ENCODE measurements at regions not wholly inside any gene's neighbourhood (a gene's known extent, or its start where the extent isn't known, plus 50 kb on each side); places are given as distances from the start of the nearest gene placed in this dataset.

DNA sequence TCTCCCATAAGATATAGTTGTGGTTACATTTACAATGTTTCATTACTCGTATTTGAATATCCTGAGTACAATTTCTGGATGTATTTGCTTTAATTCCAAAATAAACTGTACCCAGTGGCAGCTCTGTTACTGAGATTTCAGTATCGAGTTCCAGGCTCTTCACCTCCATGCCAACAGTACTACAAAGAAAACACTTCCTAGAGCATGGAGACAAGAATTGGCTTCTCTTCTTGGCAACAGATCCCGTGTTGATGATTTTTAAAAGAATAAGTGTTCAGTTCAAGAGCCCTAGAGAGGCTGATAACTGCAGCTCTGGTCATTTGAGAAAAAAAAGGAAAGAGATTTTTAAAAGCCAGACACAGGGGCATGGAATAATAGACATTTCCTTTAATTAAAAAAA, 302.8 kb downstream of the EFNB2 start:
- Histone ChIP-seq H3K36me3 (no peaks in the 10 kb centered on the region), H3K9me3 (no peaks in the 10 kb centered on the region), H3K4me3 (no peak overlapping the region), H3K4me1 (no peaks in the 10 kb centered on the region), H3K27ac (no peak overlapping the region), H3K27me3 (no peaks in the 10 kb centered on the region)
- TF ChIP-seq EP300 (IDR thresholded peaks at IDR 0.05) (no peak), POLR2AphosphoS5 (IDR thresholded peaks at IDR 0.05) (no peak), POLR2A (IDR thresholded peaks at IDR 0.05) (no peak)
- TF ChIP-seq, protein P1, sequence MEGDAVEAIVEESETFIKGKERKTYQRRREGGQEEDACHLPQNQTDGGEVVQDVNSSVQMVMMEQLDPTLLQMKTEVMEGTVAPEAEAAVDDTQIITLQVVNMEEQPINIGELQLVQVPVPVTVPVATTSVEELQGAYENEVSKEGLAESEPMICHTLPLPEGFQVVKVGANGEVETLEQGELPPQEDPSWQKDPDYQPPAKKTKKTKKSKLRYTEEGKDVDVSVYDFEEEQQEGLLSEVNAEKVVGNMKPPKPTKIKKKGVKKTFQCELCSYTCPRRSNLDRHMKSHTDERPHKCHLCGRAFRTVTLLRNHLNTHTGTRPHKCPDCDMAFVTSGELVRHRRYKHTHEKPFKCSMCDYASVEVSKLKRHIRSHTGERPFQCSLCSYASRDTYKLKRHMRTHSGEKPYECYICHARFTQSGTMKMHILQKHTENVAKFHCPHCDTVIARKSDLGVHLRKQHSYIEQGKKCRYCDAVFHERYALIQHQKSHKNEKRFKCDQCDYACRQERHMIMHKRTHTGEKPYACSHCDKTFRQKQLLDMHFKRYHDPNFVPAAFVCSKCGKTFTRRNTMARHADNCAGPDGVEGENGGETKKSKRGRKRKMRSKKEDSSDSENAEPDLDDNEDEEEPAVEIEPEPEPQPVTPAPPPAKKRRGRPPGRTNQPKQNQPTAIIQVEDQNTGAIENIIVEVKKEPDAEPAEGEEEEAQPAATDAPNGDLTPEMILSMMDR (IDR thresholded peaks at IDR 0.05): no peak
- 27 to 58% methylated on average over 3 of the region's 3 CpGs for WGBS, 2 donors (ENCODE audit: low coverage in 1 of 2)
- no peak for ATAC-seq

DNA sequence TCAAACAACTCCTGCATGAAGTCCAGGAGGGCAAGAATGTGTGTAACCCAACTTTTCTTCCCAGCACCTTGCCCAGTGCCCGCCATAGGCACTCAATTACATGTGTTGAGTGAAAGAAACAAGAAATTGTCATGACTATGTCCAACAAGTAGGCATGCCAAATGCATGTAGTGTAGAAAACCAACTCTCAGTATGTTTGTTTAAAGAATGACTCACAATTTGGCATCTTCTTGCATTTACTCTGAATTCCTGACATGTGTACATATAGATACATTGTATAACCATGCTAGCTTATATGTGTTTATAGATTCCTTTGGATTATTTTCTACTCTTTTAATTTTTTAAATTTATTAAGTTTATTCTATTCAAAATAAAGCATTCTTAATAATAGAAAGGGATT, 305.0 kb downstream of the EFNB2 start:
- Histone ChIP-seq H3K27ac (no peak overlapping the region), H3K36me3 (no peaks in the 10 kb centered on the region), H3K4me3 (no peak overlapping the region), H3K27me3 (no peaks in the 10 kb centered on the region), H3K4me1 (no peaks in the 10 kb centered on the region), H3K9me3 (no peaks in the 10 kb centered on the region)
- no peak for ATAC-seq
- WGBS, 2 donors (ENCODE audit: low coverage in 1 of 2): 100% methylated on average over 1 of the region's 1 CpG
- TF ChIP-seq EP300 (IDR thresholded peaks at IDR 0.05) (no peak), POLR2A (IDR thresholded peaks at IDR 0.05) (no peak), POLR2AphosphoS5 (IDR thresholded peaks at IDR 0.05) (no peak)
- TF ChIP-seq, protein P1 (IDR thresholded peaks at IDR 0.05): no peak

DNA sequence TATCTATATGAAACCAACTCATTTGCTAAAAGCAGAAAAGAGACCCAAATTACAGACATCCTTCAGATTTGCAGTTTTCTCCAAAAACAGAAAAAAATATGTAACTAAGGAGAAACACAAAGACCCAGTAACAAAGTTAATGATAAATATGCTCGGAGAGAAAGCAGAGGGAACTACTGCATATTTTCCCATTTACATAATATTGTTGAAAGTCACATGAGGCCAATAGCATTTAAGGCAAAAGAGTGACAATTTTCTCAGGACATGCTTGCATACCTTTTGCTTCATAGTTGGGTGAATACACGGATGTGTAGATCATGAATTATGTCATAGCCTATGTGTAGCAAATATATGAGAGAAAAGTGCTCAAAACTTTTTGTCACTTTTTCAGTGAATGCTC, 310.3 kb downstream of the EFNB2 start:
- TF ChIP-seq POLR2AphosphoS5 (IDR thresholded peaks at IDR 0.05): no peak
- TF ChIP-seq, protein P1 (IDR thresholded peaks at IDR 0.05): no peak
- no peak for TF ChIP-seq EP300 (IDR thresholded peaks at IDR 0.05)
- no peak for TF ChIP-seq POLR2A (IDR thresholded peaks at IDR 0.05)
- H3K36me3 ChIP-seq: no peaks in the 10 kb centered on the region
- no peaks in the 10 kb centered on the region for H3K9me3 ChIP-seq
- 65 to 79% methylated on average over 2 of the region's 2 CpGs for WGBS, 2 donors (ENCODE audit: low coverage in 1 of 2)
- no peak overlapping the region for H3K4me3 ChIP-seq
- H3K4me1 ChIP-seq: no peaks in the 10 kb centered on the region
- ATAC-seq: no peak
- H3K27ac ChIP-seq: no peak overlapping the region
- H3K27me3 ChIP-seq: no peaks in the 10 kb centered on the region

- H3K4me1 ChIP-seq: no peaks in the 10 kb centered on the region
- no peak overlapping the region for H3K27ac ChIP-seq
- 75 to 86% methylated on average over 3 of the region's 3 CpGs for WGBS, 2 donors (ENCODE audit: low coverage in 1 of 2)
- H3K4me3 ChIP-seq: no peak overlapping the region
- H3K9me3 ChIP-seq: no peaks in the 10 kb centered on the region
- TF ChIP-seq POLR2AphosphoS5 (IDR thresholded peaks at IDR 0.05) (no peak), POLR2A (IDR thresholded peaks at IDR 0.05) (no peak), EP300 (IDR thresholded peaks at IDR 0.05) (no peak)
- TF ChIP-seq, protein P1 (IDR thresholded peaks at IDR 0.05): no peak
- ATAC-seq: no peak
- H3K27me3 ChIP-seq: no peaks in the 10 kb centered on the region
- no peaks in the 10 kb centered on the region for H3K36me3 ChIP-seq
Measured at GRCh38 chr13:106220211-106220610, 315.3 kb downstream of the EFNB2 start.

- H3K36me3 ChIP-seq: no peaks in the 10 kb centered on the region
- no peak for ATAC-seq
- TF ChIP-seq POLR2A (IDR thresholded peaks at IDR 0.05): no peak
- no peak for TF ChIP-seq POLR2AphosphoS5 (IDR thresholded peaks at IDR 0.05)
- TF ChIP-seq EP300 (IDR thresholded peaks at IDR 0.05): no peak
- TF ChIP-seq, protein P1 (IDR thresholded peaks at IDR 0.05): no peak
- no peaks in the 10 kb centered on the region for H3K4me1 ChIP-seq
- H3K9me3 ChIP-seq: no peaks in the 10 kb centered on the region
- H3K4me3 ChIP-seq: no peak overlapping the region
- H3K27me3 ChIP-seq: no peaks in the 10 kb centered on the region
- 71 to 87% methylated on average over 3 to 17 of the region's 18 CpGs for WGBS, 2 donors (ENCODE audit: low coverage in 1 of 2)
- H3K27ac ChIP-seq: no peak overlapping the region
Measured at GRCh38 chr13:106213028-106213757, 322.3 kb downstream of the EFNB2 start.

Data from gastroesophageal sphincter (tissue), 4 donors.